ENCODE measurements at regions not wholly inside any gene's neighbourhood (a gene's known extent, or its start where the extent isn't known, plus 50 kb on each side); places are given as distances from the start of the nearest gene placed in this dataset.
"Not testable (repeated sequence)": the region's sequence is repeated elsewhere in the genome, so short reads cannot be mapped to it uniquely, and the experiment has no call there.

DNA sequence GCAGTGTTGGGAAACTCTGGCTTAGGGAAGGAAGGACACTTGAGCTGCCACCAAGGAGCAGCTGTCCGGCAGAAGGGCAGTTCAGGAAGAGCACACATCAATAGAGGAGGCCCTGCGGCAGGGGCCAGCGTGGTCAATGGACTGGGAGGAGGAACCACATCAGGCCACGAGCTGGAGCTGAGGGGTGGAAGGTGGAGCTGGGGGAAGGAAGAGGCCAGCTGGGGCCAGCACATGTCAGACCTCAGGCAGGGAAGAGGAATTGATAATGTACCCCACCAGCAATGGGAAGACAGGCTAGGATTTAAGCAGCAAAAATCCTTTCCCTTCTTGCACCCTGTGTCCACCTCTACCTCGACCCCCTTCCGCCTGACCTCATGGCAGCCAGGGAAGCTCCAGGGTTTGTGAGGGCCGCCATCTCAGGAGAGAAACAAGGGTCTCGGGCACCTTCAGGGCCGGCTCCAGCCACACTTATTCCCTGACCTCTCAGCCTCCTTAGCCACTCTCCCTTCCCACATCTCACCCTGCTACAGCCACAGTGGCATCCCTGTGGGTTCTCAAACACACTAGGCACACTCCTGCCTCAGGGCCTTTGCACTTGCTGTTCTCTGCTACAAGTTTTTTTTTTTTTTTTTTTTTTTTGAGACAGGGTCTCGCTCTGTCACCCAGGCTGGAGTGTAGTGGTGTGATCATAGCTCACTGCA lies 157.8 kb upstream of the GRK3 start:
- no peaks in the 10 kb centered on the region for H3K9me3 ChIP-seq (ENCODE audit: control insufficient read depth in 2 of 2, insufficient read depth in 1 of 2, low read depth in 1 of 2, low read length in 1 of 2)
- H3K4me1 ChIP-seq (ENCODE audit: control insufficient read depth in 2 of 2, insufficient read depth in 2 of 2, low read length in 1 of 2): peaks cover 5 to 17% of the 10 kb centered on the region in 2 donors
- WGBS, 2 donors: 89 to 92% methylated on average over 10 of the region's 10 CpGs
- no peaks in the 10 kb centered on the region for H3K36me3 ChIP-seq (ENCODE audit: control insufficient read depth in 2 of 2, insufficient read depth in 2 of 2, low read length in 1 of 2)
- no peak overlapping the region for H3K4me3 ChIP-seq (ENCODE audit: low read depth in 1 of 2, low read length in 2 of 2)
- H3K27me3 ChIP-seq (ENCODE audit: control insufficient read depth in 1 of 2, insufficient read depth in 2 of 2, low read length in 2 of 2): no peaks in the 10 kb centered on the region
- H3K27ac ChIP-seq (ENCODE audit: low read depth in 2 of 2, low read length in 1 of 2): no peak overlapping the region

DNA sequence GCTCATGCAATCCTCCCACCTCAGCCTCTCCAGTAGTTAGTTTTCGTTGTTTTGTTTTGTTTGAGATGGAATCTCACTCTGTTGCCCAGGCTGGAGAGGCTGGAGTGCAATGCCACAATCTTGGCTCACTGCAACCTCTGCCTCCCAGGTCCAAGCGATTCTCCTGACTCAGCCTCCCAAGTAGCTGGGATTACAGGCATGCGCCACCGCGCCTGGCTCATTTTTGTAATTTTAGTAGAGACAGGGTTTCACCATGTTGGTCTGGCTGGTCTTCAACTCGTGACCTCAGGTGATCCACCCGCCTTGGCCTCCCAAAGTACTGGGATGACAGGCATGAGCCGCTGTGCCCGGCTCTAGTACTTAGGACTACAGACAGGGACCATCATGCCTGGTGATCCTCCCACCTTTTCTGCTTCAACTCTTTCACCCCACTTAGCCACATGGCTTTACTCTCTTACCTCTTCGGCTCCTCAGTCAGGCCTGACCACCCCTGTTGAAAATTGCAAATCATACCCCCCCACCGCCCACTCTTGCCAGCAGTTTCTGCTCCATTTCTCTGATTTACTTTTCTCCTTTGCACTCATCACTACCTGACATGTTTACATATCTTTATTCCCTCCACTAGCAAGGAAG lies 157.1 kb upstream of the GRK3 start:
- Histone ChIP-seq H3K27ac (ENCODE audit: low read depth in 2 of 2, low read length in 1 of 2) (no peak overlapping the region), H3K4me3 (ENCODE audit: low read depth in 1 of 2, low read length in 2 of 2) (no peak overlapping the region), H3K36me3 (ENCODE audit: control insufficient read depth in 2 of 2, insufficient read depth in 2 of 2, low read length in 1 of 2) (no peaks in the 10 kb centered on the region), H3K9me3 (ENCODE audit: control insufficient read depth in 2 of 2, insufficient read depth in 1 of 2, low read depth in 1 of 2, low read length in 1 of 2) (no peaks in the 10 kb centered on the region), H3K27me3 (ENCODE audit: control insufficient read depth in 1 of 2, insufficient read depth in 2 of 2, low read length in 2 of 2) (no peaks in the 10 kb centered on the region), H3K4me1 (ENCODE audit: control insufficient read depth in 2 of 2, insufficient read depth in 2 of 2, low read length in 1 of 2) (peaks cover 3 to 14% of the 10 kb centered on the region in 2 donors)
- 96 to 97% methylated on average over 11 of the region's 11 CpGs for WGBS, 2 donors

DNA sequence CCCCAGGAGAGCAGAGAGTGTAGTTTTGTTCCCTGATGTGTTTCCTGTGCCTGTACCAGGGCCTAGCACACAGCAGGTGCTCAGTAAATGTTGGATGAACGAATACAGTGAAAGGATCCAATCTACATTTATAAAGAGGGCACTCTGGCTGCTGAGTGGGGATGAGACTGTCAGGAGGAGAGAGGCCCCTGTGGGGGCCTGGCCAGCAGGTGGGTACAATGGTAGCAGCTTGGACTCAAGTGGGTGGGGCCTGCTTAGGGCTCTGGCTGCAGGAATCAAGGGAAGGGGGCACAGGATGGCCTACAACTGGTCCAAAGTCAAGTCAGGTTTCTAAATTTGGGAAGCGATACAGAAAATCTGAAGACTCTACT lies 156.6 kb upstream of the GRK3 start:
- Histone ChIP-seq H3K36me3 (ENCODE audit: control insufficient read depth in 2 of 2, insufficient read depth in 2 of 2, low read length in 1 of 2) (no peaks in the 10 kb centered on the region), H3K27ac (ENCODE audit: low read depth in 2 of 2, low read length in 1 of 2) (no peak overlapping the region), H3K9me3 (ENCODE audit: control insufficient read depth in 2 of 2, insufficient read depth in 1 of 2, low read depth in 1 of 2, low read length in 1 of 2) (no peaks in the 10 kb centered on the region), H3K27me3 (ENCODE audit: control insufficient read depth in 1 of 2, insufficient read depth in 2 of 2, low read length in 2 of 2) (no peaks in the 10 kb centered on the region), H3K4me1 (ENCODE audit: control insufficient read depth in 2 of 2, insufficient read depth in 2 of 2, low read length in 1 of 2) (peaks cover 3 to 9% of the 10 kb centered on the region in 2 donors), H3K4me3 (ENCODE audit: low read depth in 1 of 2, low read length in 2 of 2) (no peak overlapping the region)
- WGBS, 2 donors: 93 to 94% methylated on average over 2 of the region's 2 CpGs

DNA sequence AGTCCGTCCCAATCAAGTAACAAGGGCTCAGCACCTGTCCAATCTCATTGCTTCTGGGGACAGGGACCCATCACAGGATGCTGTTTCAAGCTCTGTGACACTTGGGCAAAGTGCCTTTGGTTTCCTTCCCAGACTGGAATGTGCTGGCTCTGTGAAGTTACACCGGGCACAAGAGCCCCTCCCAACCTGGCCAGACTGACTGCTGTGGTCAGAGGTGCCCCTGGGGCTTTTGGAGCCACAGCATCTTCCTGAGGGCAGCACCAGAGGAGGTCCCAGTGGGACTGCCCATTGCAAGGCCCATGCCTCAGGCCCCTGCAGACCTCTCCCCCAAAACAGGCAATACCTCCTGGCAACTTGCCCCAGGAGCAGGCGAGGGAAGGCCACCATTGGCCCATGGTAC lies 155.2 kb upstream of the GRK3 start:
- H3K4me1 ChIP-seq (ENCODE audit: control insufficient read depth in 2 of 2, insufficient read depth in 2 of 2, low read length in 1 of 2): peaks cover 0 to under 1% of the 10 kb centered on the region in 2 donors
- no peak overlapping the region for H3K27ac ChIP-seq (ENCODE audit: low read depth in 2 of 2, low read length in 1 of 2)
- H3K36me3 ChIP-seq (ENCODE audit: control insufficient read depth in 2 of 2, insufficient read depth in 2 of 2, low read length in 1 of 2): no peaks in the 10 kb centered on the region
- H3K9me3 ChIP-seq (ENCODE audit: control insufficient read depth in 2 of 2, insufficient read depth in 1 of 2, low read depth in 1 of 2, low read length in 1 of 2): peaks cover 0 to 4% of the 10 kb centered on the region in 2 donors
- H3K4me3 ChIP-seq (ENCODE audit: low read depth in 1 of 2, low read length in 2 of 2): no peak overlapping the region
- 69 to 75% methylated on average over 3 of the region's 3 CpGs for WGBS, 2 donors
- no peaks in the 10 kb centered on the region for H3K27me3 ChIP-seq (ENCODE audit: control insufficient read depth in 1 of 2, insufficient read depth in 2 of 2, low read length in 2 of 2)

DNA sequence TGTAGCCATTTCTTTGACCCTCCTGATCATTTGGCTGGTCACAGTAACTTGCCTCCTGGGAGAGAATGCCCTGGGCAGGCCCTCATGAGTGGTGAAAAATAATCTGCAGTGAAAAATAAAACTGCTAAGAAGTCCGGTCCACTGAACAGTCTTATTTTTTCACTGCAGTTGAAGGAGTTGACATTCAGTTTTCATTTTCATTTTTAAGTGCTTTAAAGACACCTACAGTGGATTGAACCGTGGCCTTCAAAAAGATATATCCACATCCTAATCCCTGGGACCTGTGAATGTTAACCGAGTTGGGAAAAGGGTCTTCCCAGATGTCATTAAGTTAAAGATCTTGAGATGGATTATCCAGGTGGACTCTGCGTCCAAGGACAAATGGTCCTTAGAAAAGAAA lies 153.6 kb upstream of the GRK3 start:
- H3K27ac ChIP-seq (ENCODE audit: low read depth in 2 of 2, low read length in 1 of 2): no peak overlapping the region
- WGBS, 2 donors: 78 to 81% methylated on average over 4 of the region's 4 CpGs

DNA sequence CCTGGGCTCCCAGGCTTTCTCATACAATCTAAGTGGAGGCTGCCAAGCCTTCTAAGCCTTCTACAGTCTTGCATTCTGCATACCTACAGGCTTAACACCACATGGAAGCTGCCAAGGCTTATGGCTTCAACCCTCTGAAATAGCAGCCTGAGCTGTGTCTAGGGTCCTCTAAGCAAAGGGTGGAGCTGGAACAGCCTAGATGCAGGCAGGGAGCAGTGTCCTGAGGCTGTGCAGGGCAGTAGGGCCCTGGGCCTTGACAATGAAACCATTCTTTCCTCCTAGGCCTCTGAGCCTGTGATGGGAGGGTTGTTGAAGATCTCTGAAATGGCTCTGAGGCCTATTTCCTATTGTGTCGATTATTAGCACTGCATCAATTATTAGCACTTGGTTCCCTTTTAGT lies 150.9 kb upstream of the GRK3 start:
- no peaks in the 10 kb centered on the region for H3K4me1 ChIP-seq (ENCODE audit: control insufficient read depth in 2 of 2, insufficient read depth in 2 of 2, low read length in 1 of 2)
- peaks cover 0 to 4% of the 10 kb centered on the region in 2 donors for H3K9me3 ChIP-seq (ENCODE audit: control insufficient read depth in 2 of 2, insufficient read depth in 1 of 2, low read depth in 1 of 2, low read length in 1 of 2)

More for the DNA sequence above, 153.6 kb upstream of the GRK3 start:
- Histone ChIP-seq H3K4me3 (ENCODE audit: low read depth in 1 of 2, low read length in 2 of 2) (no peak overlapping the region), H3K36me3 (ENCODE audit: control insufficient read depth in 2 of 2, insufficient read depth in 2 of 2, low read length in 1 of 2) (no peaks in the 10 kb centered on the region), H3K27me3 (ENCODE audit: control insufficient read depth in 1 of 2, insufficient read depth in 2 of 2, low read length in 2 of 2) (no peaks in the 10 kb centered on the region), H3K4me1 (ENCODE audit: control insufficient read depth in 2 of 2, insufficient read depth in 2 of 2, low read length in 1 of 2) (no peaks in the 10 kb centered on the region), H3K9me3 (ENCODE audit: control insufficient read depth in 2 of 2, insufficient read depth in 1 of 2, low read depth in 1 of 2, low read length in 1 of 2) (peaks cover 0 to 4% of the 10 kb centered on the region in 2 donors)

DNA sequence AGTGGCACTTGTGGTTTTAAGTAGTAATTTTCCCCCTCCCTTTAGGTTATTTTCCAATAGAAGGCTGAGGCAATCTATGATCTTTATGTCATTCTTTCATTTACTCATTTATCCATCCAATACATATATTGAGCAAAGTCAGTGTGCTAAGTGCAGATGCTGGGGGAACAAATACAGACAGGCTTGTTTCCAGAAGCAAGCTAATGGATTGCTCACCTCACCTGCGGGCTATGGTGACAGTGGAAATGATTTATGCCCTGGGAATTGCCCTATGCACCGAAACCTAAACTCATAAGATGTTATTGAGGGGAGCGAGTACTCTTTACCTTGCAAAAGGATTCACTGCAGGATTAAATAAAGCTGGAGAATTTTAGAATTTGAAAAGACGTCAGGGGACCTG lies 148.7 kb upstream of the GRK3 start:
- WGBS, 2 donors: 51 to 53% methylated on average over 4 of the region's 4 CpGs
- H3K9me3 ChIP-seq (ENCODE audit: control insufficient read depth in 2 of 2, insufficient read depth in 1 of 2, low read depth in 1 of 2, low read length in 1 of 2); H3K27me3 ChIP-seq (ENCODE audit: control insufficient read depth in 1 of 2, insufficient read depth in 2 of 2, low read length in 2 of 2); H3K4me1 ChIP-seq (ENCODE audit: control insufficient read depth in 2 of 2, insufficient read depth in 2 of 2, low read length in 1 of 2); H3K4me3 ChIP-seq (ENCODE audit: low read depth in 1 of 2, low read length in 2 of 2); H3K36me3 ChIP-seq (ENCODE audit: control insufficient read depth in 2 of 2, insufficient read depth in 2 of 2, low read length in 1 of 2); H3K27ac ChIP-seq (ENCODE audit: low read depth in 2 of 2, low read length in 1 of 2): not testable (repeated sequence)

More for the DNA sequence above, 150.9 kb upstream of the GRK3 start:
- no peak overlapping the region for H3K4me3 ChIP-seq (ENCODE audit: low read depth in 1 of 2, low read length in 2 of 2)
- no peak overlapping the region for H3K27ac ChIP-seq (ENCODE audit: low read depth in 2 of 2, low read length in 1 of 2)
- 92 to 95% methylated on average over 1 of the region's 1 CpG for WGBS, 2 donors
- no peaks in the 10 kb centered on the region for H3K36me3 ChIP-seq (ENCODE audit: control insufficient read depth in 2 of 2, insufficient read depth in 2 of 2, low read length in 1 of 2)
- H3K27me3 ChIP-seq (ENCODE audit: control insufficient read depth in 1 of 2, insufficient read depth in 2 of 2, low read length in 2 of 2): no peaks in the 10 kb centered on the region

DNA sequence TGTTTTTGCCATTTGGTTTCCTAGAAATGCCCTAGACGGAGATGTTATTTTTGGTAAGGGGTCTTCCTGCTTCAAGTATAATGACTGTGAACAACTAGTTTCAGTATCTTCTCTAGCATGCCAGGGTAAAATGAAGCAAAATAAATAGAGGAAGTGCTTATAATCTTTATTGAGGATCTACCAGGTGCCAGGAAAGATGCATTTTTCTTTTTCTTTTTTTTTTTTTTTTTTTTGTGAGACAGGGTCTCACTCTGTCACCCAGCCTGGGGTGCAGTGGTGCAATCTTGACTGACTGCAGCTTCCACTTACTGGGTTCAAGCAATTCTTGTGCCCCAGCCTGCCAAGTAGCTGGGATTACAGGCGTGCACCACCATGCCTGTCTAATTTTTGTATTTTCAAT lies 146.6 kb upstream of the GRK3 start:
- not testable (repeated sequence) for H3K36me3 ChIP-seq (ENCODE audit: control insufficient read depth in 2 of 2, insufficient read depth in 2 of 2, low read length in 1 of 2); H3K4me1 ChIP-seq (ENCODE audit: control insufficient read depth in 2 of 2, insufficient read depth in 2 of 2, low read length in 1 of 2); H3K9me3 ChIP-seq (ENCODE audit: control insufficient read depth in 2 of 2, insufficient read depth in 1 of 2, low read depth in 1 of 2, low read length in 1 of 2); H3K27ac ChIP-seq (ENCODE audit: low read depth in 2 of 2, low read length in 1 of 2); H3K4me3 ChIP-seq (ENCODE audit: low read depth in 1 of 2, low read length in 2 of 2)
- 69 to 81% methylated on average over 2 of the region's 2 CpGs for WGBS, 2 donors
- H3K27me3 ChIP-seq (ENCODE audit: control insufficient read depth in 1 of 2, insufficient read depth in 2 of 2, low read length in 2 of 2): peaks cover 0 to 20% of the 10 kb centered on the region in 2 donors

DNA sequence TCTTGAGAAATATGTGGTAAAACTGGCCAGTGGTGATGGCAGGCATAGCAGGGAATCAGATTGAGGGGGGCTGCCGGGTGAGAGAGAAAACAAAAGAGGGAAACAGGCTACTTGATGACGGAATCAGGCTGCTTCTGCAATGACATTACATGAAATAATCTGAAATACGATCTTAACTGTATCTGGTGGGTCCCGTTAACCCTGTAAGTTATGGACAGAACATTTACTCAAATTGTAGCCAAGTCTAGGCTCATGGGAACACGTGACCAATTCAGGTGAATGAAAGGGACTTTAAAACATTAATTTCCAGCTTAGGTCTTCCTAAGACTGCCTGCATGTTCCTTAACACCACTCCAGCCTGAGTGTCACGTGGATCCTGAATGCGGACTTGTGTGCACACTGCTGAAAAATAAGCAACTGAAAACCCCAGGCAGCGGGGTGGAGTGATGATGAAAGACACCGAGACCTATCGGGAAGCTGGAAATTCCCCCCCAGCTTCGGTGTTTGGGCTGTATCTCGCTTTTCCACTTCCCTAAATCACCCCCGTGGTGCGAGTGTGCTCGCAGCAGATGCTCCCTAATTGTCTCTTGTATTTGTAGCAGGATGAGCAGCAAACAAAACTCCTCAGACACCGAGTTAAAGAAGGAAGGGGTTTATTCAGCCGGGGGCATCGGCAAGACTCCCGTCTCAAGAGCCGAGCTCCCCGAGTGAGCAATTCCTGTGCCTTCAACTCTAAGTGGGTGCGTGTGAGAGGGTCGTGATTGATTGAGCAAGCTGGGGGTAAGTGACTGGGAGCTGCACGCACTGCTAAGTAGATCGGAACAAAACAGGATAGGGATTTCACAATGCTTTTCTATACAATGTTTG lies 145.0 kb upstream of the GRK3 start:
- Histone ChIP-seq H3K27me3 (ENCODE audit: control insufficient read depth in 1 of 2, insufficient read depth in 2 of 2, low read length in 2 of 2) (peaks cover 0 to 20% of the 10 kb centered on the region in 2 donors), H3K4me1 (ENCODE audit: control insufficient read depth in 2 of 2, insufficient read depth in 2 of 2, low read length in 1 of 2) (peaks cover 0 to 5% of the 10 kb centered on the region in 2 donors), H3K27ac (ENCODE audit: low read depth in 2 of 2, low read length in 1 of 2) (no peak overlapping the region), H3K9me3 (ENCODE audit: control insufficient read depth in 2 of 2, insufficient read depth in 1 of 2, low read depth in 1 of 2, low read length in 1 of 2) (no peaks in the 10 kb centered on the region), H3K36me3 (ENCODE audit: control insufficient read depth in 2 of 2, insufficient read depth in 2 of 2, low read length in 1 of 2) (no peaks in the 10 kb centered on the region), H3K4me3 (ENCODE audit: low read depth in 1 of 2, low read length in 2 of 2) (no peak overlapping the region)
- WGBS, 2 donors: 15 to 16% methylated on average over 25 of the region's 25 CpGs

Measured in esophagus (tissue), 2 donors.